Heart left ventricle (tissue), 16 donors: ENCODE measurements at regions not wholly inside any gene's neighbourhood (a gene's known extent, or its start where the extent isn't known, plus 50 kb on each side); places are given as distances from the start of the nearest gene placed in this dataset.

Experiments used
- ATAC-seq, 4 donors: fragments of 200-7000 bp; cut with Tn5 transposase; one replicate each; pipeline ENCODE4 v1.9.1; 2020 to 2022; ENCODE audit warnings: moderate library complexity in 4 of 4, mild to moderate bottlenecking in 3 of 4, moderate number of reproducible peaks in 1 of 4
- DNase-seq, 5 donors: peaks; one replicate each; pipeline ENCODE4 v3.0.0-alpha.2; 2020
- H3K27ac ChIP-seq, 12 donors: fragments of 200-600 bp; sonication (generic) in 4 of 12; one replicate each; pipeline versions ENCODE4 v1.5.0 to v1.8.0; 2016 to 2022; ENCODE audit warnings: mild to moderate bottlenecking in 2 of 12
- H3K27me3 ChIP-seq, 9 donors: fragments of 200-600 bp; sonication (generic) in 2 of 9; one replicate each; pipeline versions ENCODE4 v1.5.1 to v1.8.0; 2016 to 2022; ENCODE audit warnings: mild to moderate bottlenecking in 3 of 9
- H3K36me3 ChIP-seq, 9 donors: fragments of 200-600 bp; sonication (generic) in 2 of 9; one replicate each; pipeline versions ENCODE4 v1.5.0 to v1.8.0; 2018 to 2022; ENCODE audit warnings: mild to moderate bottlenecking in 2 of 9
- H3K4me1 ChIP-seq, 12 donors: fragments of 200-600 bp; sonication (generic) in 4 of 12; one replicate each; pipeline versions ENCODE4 v1.5.0 to v1.8.0; 2016 to 2022; ENCODE audit warnings: mild to moderate bottlenecking in 3 of 12
- H3K4me3 ChIP-seq, 12 donors: fragments of 200-600 bp; sonication (generic) in 4 of 12; one replicate each; pipeline versions ENCODE4 v1.5.0 to v1.8.0; 2017 to 2022; ENCODE audit warnings: mild to moderate bottlenecking in 9 of 12, moderate library complexity in 4 of 12
- H3K9me3 ChIP-seq, 12 donors: fragments of 200-600 bp; sonication (generic) in 4 of 12; one replicate each; pipeline versions ENCODE4 v1.5.0 to v1.8.0; 2016 to 2022; ENCODE audit warnings: mild to moderate bottlenecking in 1 of 12
- CTCF ChIP-seq, 12 donors: fragments of 200-600 bp; sonication (generic) in 4 of 12; IDR thresholded peaks; one replicate each; pipeline versions ENCODE4 v1.5.0 to v1.8.0; 2018 to 2022; ENCODE audit warnings: antibody characterized with exemption in 12 of 12, mild to moderate bottlenecking in 5 of 12
- POLR2A ChIP-seq, 2 donors: fragments of 450-650 bp; IDR thresholded peaks; one replicate each; pipeline ENCODE4 v1.6.1; 2017; ENCODE audit warnings: antibody characterized with exemption in 2 of 2, mild to moderate bottlenecking in 2 of 2, moderate library complexity in 2 of 2
- WGBS, 4 donors: extraction: QIAGEN DNeasy Blood & Tissue Kit in 2 of 4; methylation state at CpG; one replicate each; pipeline versions ENCODE4 v1.1.5 to v1.1.7; 2013 to 2018; 5-methylcytosine and 5-hydroxymethylcytosine counted together
- intact Hi-C, 10 donors: fragments of 100-400 bp; cut with DNase I; formaldehyde crosslinking; loops; one replicate each; pipeline versions ENCODE4 v1.11.1 to v1.14.2; 2022
- donor health status: ischemic (EF 13 %, LVEDD 7.1; RV severe dilation, severe dysfunction).
- donor health status: healthy with polysubstance abuse.
- donor health status: DM: no; HTN: yes; CAD: no.
- donor health status: DM: no; HTN: no; CAD: no.
- donor health status: ischemic (EF 25% LVEDD 6.9; RV normal size, moderate dysfunction).
- donor health status: ischemic (EF 25% LVEDD 5.7; RV mildly dilated, moderate dysfunction).
- donor health status: healthy.
- donor health status: DM: yes; HTN: yes; CAD: no.
- donor health status: ischemic (EF 35%, LVEDD 5.7; RV mildly dilated, moderate dysfunction).
- donor health status: nonischemic (EF 11% LVEDD 7.7; RV severe dilation, severe dysfunction).
- donor health status: DM: yes; HTN: yes; CAD: no.
- donor health status: PGD.
- donor health status: ischemic (EF 29% LVEDD 5.4; RV normal size, mild dysfunction).
- donor health status: nonischemic (EF 23%, LVEDD 6.1; RV moderate dilation, normal function).

GRCh38 chr4:110963662-110964280 is 340.9 kb upstream of the PITX2 start:
- H3K36me3 ChIP-seq: no peaks in the 10 kb centered on the region
- intact Hi-C loops: loop anchor here in 2 of 10 donors (10.0 kb wide), 1 partner anchor 329 kb away; no protein-coding TSS in a partner anchor
- H3K27ac ChIP-seq: no peak overlapping the region
- no peak overlapping the region for H3K4me3 ChIP-seq
- H3K4me1 ChIP-seq: no peaks in the 10 kb centered on the region
- no peak for ATAC-seq
- no peaks in the 10 kb centered on the region for H3K9me3 ChIP-seq
- H3K27me3 ChIP-seq: peaks cover 0 to 12% (median 0%) of the 10 kb centered on the region in 9 donors
- WGBS, 4 donors: 72 to 81% (median 75%) methylated on average over 11 of the region's 11 CpGs
- no peak for DNase-seq
- TF ChIP-seq CTCF (IDR thresholded peaks at IDR 0.05): no peak
- no peak for TF ChIP-seq POLR2A (IDR thresholded peaks at IDR 0.05)

- no peak for ATAC-seq
- Histone ChIP-seq H3K27ac (no peak overlapping the region), H3K4me1 (no peaks in the 10 kb centered on the region), H3K9me3 (no peaks in the 10 kb centered on the region), H3K4me3 (no peak overlapping the region), H3K27me3 (peaks cover 0 to 7% (median 0%) of the 10 kb centered on the region in 9 donors), H3K36me3 (no peaks in the 10 kb centered on the region)
- 76 to 93% (median 85%) methylated on average over 1 of the region's 1 CpG for WGBS, 4 donors
- intact Hi-C loops: loop anchor here in 2 of 10 donors (10.0 kb wide), 1 partner anchor 333 kb away; no protein-coding TSS in a partner anchor
- TF ChIP-seq CTCF (IDR thresholded peaks at IDR 0.05): no peak
- TF ChIP-seq POLR2A (IDR thresholded peaks at IDR 0.05): no peak
- no peak for DNase-seq
Observed at GRCh38 chr4:110967936-110968335, 345.1 kb upstream of the PITX2 start.

DNA sequence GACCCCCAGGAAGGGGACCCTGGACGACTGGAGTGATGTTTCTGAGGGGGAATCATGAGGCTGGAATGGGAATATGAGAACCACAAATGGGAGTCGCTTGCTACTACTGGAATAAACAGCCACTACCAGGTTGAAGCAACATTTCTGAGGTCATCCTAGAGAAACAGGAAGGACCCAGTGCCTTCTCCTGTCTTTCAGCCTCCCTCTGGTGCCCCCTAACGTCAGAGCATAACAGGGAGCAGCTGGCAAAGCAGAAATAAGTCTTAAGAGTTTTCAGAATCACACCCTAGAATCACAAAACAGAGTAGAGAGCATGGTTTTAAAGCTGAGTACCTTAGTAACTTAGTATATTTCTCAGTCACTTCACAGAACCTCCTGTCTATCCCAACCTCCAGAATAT is 347.8 kb upstream of the PITX2 start:
- H3K4me1 ChIP-seq: no peaks in the 10 kb centered on the region
- WGBS, 4 donors: 0 to 8% (median 4%) methylated on average over 3 of the region's 3 CpGs
- ATAC-seq (no peak), DNase-seq (no peak)
- intact Hi-C loops: no loop called here
- H3K36me3 ChIP-seq: no peaks in the 10 kb centered on the region
- H3K4me3 ChIP-seq: no peak overlapping the region
- peaks cover 0 to 3% (median 0%) of the 10 kb centered on the region in 9 donors for H3K27me3 ChIP-seq
- no peak overlapping the region for H3K27ac ChIP-seq
- no peak for TF ChIP-seq POLR2A (IDR thresholded peaks at IDR 0.05)
- peak in 1 of 12 donors; percentile 14 for TF ChIP-seq CTCF (IDR thresholded peaks at IDR 0.05)
- H3K9me3 ChIP-seq: no peaks in the 10 kb centered on the region

GRCh38 chr4:110975338-110975737 is 352.5 kb upstream of the PITX2 start:
- Histone ChIP-seq H3K27me3 (no peaks in the 10 kb centered on the region), H3K4me1 (no peaks in the 10 kb centered on the region), H3K27ac (no peak overlapping the region), H3K9me3 (no peaks in the 10 kb centered on the region), H3K4me3 (no peak overlapping the region), H3K36me3 (no peaks in the 10 kb centered on the region)
- 84 to 87% (median 86%) methylated on average over 6 of the region's 6 CpGs for WGBS, 4 donors
- intact Hi-C loops: no loop called here
- ATAC-seq (no peak), DNase-seq (no peak)
- TF ChIP-seq POLR2A (IDR thresholded peaks at IDR 0.05) (no peak), CTCF (IDR thresholded peaks at IDR 0.05) (no peak)
